GM18868 (cell line): ENCODE measurements at regions not wholly inside any gene's neighbourhood (a gene's known extent, or its start where the extent isn't known, plus 50 kb on each side); places are given as distances from the start of the nearest gene placed in this dataset.
"Not testable (repeated sequence)": the region's sequence is repeated elsewhere in the genome, so short reads cannot be mapped to it uniquely, and the experiment has no call there.

Experiments
- ATAC-seq: cut with Tn5 transposase; IDR thresholded peaks from one replicate; pipeline ENCODE4 v1.9.1; 2021; ENCODE audit warnings: mild to moderate bottlenecking, moderate library complexity; ENCODE audit not compliant: unreplicated experiment

- no peak for ATAC-seq
These were observed 811.5 kb upstream of the FRG1 start for GRCh38 chr4:189129044-189129694.

DNA sequence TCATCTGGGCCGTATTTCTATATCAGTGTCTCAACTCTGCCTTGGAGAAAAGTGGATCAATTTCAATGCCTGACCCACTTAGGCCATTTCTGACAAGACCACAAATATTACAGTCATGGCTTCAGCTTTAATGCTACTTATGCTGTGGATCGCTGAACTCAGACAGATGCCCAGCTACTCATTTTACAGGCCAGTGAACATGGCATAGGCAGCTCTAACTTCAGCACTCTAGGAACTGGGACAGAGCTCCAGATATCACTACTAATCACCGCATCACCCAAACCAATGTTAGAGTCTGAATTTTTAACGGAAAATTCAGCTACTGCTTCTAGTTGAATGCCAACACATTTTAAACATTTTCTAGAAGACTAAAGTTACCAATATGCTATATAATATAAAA is 809.6 kb upstream of the FRG1 start:
- no peak for ATAC-seq

GRCh38 chr4:189136462-189136861 is 804.2 kb upstream of the FRG1 start:
- no peak for ATAC-seq

- no peak for ATAC-seq
These were observed 797.3 kb upstream of the FRG1 start for GRCh38 chr4:189143263-189143952.

DNA sequence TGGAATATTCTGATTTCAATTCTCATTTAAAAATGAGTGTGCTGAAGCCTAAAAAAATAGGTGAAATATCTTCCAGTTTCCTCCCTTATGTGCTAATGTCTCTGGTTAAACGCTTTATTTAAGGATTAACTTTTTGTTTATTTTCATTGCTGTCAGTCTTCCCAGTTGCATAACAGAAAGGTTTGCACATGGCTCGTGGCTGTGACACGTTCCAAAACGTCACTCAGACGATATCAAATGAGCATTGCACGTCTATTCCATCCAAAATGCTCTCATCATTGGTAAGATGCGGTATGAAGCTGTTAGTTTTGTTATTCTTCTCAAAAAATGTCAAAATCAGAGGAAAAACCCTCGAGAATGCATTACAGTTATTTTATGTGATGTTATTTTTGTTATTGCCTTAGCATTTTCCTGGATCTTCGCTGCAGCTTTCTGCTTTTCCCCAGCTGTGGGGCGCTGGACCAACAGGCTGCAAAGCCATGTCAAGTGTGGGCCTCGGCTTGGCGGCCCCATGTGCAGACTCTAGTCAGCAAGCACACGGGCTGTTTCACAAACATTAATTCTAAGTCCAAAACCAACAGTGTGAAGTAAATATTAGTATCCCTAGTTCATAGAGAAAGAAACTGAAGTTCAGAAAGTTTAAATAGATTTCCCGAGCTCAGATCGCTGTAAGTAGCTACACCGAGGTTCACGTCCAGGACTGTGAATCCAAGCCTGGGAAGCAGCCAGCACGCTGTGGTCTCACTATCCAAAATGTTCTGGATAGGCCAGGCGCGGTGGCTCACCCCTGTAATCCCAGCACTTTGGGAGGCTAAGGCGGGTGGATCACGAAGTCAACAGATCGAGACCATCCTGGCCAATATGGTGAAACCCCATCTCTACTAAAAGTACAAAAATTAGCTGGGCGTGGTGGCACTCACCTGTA is 793.4 kb upstream of the FRG1 start:
- ATAC-seq = no peak

- not testable (repeated sequence) for ATAC-seq
These were observed 785.6 kb upstream of the FRG1 start for GRCh38 chr4:189155083-189155482.

GRCh38 chr4:189162073-189162789 is 778.4 kb upstream of the FRG1 start:
- ATAC-seq = no peak

DNA sequence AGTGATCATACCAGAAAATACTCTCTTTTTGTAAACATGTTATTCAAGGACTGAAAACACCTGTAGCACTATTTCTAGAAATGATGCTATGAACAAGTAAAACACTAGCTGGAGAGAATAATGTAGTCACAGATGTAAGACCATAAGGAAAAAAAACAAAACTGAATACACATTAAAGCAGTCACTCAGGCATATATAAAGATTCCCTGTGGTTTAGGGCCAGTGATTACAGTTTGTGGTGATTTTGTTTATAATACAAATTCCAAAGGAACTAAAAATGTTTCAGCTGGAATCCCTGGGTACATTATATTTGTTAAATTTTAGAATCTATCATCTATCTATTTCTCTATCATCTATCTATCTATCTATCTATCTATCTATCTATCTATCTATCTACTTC is 777.8 kb upstream of the FRG1 start:
- ATAC-seq = no peak

DNA sequence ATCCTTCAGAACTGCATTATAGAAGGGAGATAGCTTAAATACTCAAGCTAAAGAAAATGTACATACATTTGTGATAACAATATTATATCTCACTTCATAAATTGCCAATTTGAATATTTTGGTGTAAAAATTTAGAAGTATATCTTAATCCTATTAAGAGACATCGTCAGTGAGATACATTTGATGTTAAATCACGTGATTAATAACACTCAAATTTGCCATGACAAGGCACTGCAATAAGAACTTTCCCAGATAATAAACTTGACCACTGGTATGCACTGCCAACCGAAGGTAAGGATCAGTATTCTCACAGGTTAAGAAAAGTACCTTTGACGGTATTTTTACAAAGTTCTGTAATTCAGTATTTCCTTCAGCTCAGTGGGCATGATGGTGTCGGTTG is 764.7 kb upstream of the FRG1 start:
- no peak for ATAC-seq

DNA sequence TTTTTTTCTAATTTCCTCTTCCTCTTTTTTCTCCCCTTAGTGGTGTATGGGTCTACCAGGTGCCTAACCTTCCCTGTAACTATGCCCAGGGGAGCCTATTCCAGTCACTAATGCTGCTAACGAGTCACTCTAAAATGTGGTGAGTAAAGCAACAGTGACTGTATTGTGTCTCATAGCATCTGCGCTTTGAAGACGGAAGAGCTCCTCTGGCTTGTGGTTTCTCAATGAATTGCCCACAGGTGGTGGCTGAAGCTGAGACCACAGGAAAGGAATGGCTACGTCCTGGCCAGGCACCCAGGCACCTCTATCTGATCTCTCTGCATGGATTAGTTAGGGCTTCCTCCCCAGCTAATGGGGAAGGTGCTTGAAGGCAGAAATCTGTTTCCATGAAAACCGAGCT is 763.5 kb upstream of the FRG1 start:
- no peak for ATAC-seq

DNA sequence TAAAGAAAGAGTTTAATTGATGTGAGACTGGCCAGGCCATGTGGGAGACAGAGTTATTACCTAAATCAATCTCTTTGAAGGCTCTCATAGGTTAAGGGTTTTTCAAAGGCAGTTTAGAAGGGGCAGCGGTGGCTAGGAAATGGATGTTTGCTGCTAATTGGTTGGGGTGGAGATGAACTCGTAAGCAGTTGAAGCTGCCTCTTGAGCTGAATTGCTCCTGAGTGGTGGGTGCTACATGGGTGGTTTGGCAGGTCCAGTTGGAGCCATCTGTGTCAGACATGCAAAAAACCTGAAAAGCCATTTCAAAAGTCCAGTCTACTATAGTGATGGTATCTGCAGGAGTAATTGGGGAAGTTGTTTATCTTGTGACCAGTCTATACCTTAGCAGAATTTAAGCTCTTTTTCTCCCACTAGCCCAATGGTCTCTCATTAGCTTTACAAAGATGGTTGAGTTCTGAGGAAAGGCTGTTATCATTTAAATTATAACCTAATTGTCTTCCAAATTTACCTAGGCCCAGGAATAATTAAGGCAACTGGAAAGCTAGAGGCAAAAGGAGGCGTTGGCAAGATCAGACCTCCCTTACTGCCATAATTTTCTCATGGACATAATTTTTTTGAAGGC is 762.4 kb upstream of the FRG1 start:
- no peak for ATAC-seq

GRCh38 chr4:189185810-189186432 is 754.8 kb upstream of the FRG1 start:
- no peak for ATAC-seq

- no peak for ATAC-seq
These were observed 753.1 kb upstream of the FRG1 start for GRCh38 chr4:189187531-189188052.

DNA sequence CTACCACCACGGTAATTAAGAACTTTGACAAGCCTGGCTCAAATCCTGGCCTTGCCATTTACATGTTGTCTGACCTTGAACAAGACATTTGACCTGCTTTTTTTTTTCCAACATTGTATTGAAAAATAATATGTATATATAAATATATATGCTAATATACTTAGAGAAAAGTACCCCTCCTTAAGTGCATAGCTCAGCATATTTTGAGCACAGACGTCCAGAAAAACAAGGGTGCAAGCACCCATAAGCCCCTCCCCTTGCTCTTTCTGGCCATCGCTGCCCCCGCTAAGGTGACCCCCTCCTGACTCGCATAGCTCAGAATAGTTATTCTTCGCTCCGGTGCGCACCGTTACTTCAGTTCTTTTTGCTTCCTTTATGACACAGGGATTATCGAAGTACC is 742.0 kb upstream of the FRG1 start:
- ATAC-seq = no peak

- no peak for ATAC-seq
These were observed 740.3 kb upstream of the FRG1 start for GRCh38 chr4:189200353-189200752.

DNA sequence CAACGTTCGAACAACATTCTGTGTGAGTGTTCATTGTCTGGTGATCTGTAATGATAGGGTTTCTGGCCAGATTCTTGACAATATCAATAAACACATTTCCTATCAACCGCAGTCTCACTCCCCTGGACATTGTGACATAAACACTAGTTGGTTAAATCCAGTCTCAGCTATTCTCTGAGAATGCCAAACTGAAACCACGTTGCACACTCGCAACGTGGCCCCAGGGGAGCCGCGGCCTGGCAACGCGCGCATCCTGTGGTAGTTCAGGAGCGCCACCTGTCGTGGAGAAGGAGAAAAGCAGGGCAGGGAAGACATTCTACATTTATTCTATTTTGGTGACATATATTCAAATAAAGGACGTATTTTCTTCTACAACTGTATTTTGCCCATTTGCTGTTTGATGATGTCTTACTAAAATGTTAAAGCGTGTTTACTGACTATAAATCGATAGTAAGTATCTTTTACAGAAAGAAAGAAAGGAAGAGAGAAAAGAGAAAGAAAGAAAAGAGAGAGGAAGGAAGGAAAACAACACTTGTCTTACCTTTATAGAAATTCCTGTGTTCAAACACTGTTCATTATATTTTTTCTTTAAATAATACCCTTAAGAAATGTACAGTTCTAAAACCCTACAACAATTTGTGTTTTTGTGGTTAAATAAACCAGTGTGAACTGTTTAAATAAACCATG is 738.3 kb upstream of the FRG1 start:
- peak; percentile 93 for ATAC-seq

DNA sequence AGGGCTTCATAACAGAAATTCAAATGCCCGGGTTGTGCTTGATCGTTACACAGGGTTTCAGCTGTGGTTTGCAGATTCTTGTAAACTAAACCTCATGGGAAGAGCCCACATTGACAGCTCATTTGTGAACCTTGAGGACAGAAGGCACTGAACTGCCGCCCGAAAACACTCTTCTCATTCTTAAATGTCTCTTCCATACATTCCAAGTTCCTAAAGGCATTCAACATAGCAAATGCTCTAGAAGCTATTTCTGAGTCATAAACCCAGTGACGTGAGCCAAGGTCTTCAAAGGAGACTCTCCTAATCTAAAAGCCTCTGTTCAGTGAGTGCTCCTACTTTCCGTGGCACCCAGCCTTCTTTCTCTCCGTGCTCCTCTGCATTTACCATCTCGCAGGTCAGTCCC is 737.8 kb upstream of the FRG1 start:
- no peak for ATAC-seq

DNA sequence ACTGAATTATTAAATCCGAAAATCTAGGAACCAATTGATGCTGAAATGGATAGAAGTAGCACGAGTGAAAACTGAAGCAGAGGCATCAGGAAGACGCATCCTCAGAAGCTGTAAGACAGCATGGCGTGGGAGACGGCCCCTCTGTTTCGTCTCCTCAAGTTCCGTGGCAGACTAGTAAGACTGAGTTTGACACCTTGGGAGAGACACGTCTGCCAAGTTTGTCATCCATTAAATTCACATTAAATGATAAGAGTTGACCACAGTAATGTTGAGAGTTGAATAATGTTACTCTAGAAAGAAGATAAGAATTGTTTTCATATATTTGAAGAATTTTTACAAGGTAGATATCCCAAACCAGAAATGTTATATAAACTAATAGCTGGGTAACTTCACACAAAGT is 736.1 kb upstream of the FRG1 start:
- no peak for ATAC-seq

- ATAC-seq = no peak
These were observed 733.7 kb upstream of the FRG1 start for GRCh38 chr4:189206953-189207352.
